ENCODE measurements at regions not wholly inside any gene's neighbourhood (a gene's known extent, or its start where the extent isn't known, plus 50 kb on each side); places are given as distances from the start of the nearest gene placed in this dataset.

- TF ChIP-seq FOXP4 (CRISPR knock-in tag; IDR thresholded peaks at IDR 0.05) (no peak), ATF3 (CRISPR knock-in tag; conservative IDR thresholded peaks at IDR 0.05) (no peak), CTCF (IDR thresholded peaks at IDR 0.05) (no peak), CREM (CRISPR knock-in tag; IDR thresholded peaks at IDR 0.05) (no peak), ATF2 (CRISPR knock-in tag; IDR thresholded peaks at IDR 0.05; ENCODE audit: borderline replicate concordance, low read depth) (no peak), TEAD4 (CRISPR knock-in tag; IDR thresholded peaks at IDR 0.05) (no peak), ZBTB43 (CRISPR knock-in tag; IDR thresholded peaks at IDR 0.05) (no peak), SMAD4 (CRISPR knock-in tag; IDR thresholded peaks at IDR 0.05) (no peak), USF1 (CRISPR knock-in tag; IDR thresholded peaks at IDR 0.05) (no peak), GABPB1 (CRISPR knock-in tag; IDR thresholded peaks at IDR 0.05) (no peak)
Measured at GRCh38 chr16:17947165-17947564, 389.4 kb downstream of the NPIPA8 start.

Data from WTC11 (cell line).